Mesothelial cell of epicardium (in vitro differentiated cells): ENCODE measurements at regions not wholly inside any gene's neighbourhood (a gene's known extent, or its start where the extent isn't known, plus 50 kb on each side); places are given as distances from the start of the nearest gene placed in this dataset.

Source experiments
- DNase-seq, 2 experiments: peaks; one replicate each; pipeline ENCODE4 v3.0.0; 2021; ENCODE audit warnings: low spot score in 2 of 2; ENCODE audit not compliant: unreplicated experiment in 2 of 2
- H3K27ac Mint-ChIP-seq: 2 replicates; pipeline ENCODE4 v1.8.0; 2021; ENCODE audit warnings: mixed read lengths
- H3K27me3 Mint-ChIP-seq: 2 replicates; pipeline ENCODE4 v1.8.0; 2021; ENCODE audit warnings: low read depth, mixed read lengths
- H3K36me3 Mint-ChIP-seq: 2 replicates; pipeline ENCODE4 v1.8.0; 2021; ENCODE audit warnings: mixed read lengths
- H3K4me1 Mint-ChIP-seq: 2 replicates; pipeline ENCODE4 v1.8.0; 2021; ENCODE audit warnings: mixed read lengths
- H3K4me3 Mint-ChIP-seq: 2 replicates; pipeline ENCODE4 v1.8.0; 2021; ENCODE audit warnings: mild to moderate bottlenecking, moderate library complexity, mixed read lengths
- H3K9me3 Mint-ChIP-seq: 2 replicates; pipeline ENCODE4 v1.8.0; 2021; ENCODE audit warnings: mixed read lengths
- TF ChIP-seq, protein P1 (sequence below): fragments of 200-600 bp; sonication (generic); IDR thresholded peaks from one replicate; pipeline ENCODE4 v1.5.0; 2021; ENCODE audit warnings: antibody characterized with exemption; ENCODE audit not compliant: unreplicated experiment

DNA sequence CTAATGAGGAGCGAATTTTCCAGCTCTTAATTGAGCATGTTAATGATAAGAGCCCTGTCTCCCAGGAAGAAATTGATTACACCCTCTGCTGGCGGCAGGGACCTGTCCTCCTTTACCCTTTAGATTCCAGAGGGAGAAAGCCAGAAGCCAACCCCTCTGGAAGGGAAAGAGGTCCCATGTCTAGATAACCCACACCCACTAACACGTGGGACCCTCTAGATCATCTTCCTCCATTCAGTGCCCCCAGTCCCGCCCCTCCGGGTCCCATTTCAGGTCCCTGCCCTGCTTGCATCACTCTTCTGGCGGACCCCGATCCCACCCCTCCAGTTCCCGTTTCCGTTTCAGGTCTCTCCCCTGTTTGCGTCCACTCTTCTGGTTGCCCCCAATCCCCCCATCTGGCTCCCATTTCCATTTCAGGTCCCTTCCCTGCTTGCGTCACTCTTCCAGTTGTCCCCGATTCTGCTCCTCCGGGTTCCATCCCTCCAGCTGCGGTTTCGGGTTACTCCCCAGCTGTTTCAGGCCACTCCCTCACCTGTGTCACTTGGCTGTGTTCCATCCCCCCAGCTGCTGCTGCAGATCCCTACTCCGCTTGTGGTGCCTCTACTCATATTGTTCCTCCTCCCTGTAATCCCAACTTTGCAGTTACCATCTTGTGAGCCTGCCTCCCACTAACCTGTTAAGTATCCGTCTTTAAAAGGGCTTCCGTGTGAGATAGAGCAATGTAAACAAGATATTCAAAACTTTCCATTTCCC, 202.4 kb downstream of the SH2D4B start:
- H3K36me3 Mint-ChIP-seq: no peaks in the 10 kb centered on the region
- H3K27ac Mint-ChIP-seq: no peak overlapping the region
- TF ChIP-seq, protein P1, sequence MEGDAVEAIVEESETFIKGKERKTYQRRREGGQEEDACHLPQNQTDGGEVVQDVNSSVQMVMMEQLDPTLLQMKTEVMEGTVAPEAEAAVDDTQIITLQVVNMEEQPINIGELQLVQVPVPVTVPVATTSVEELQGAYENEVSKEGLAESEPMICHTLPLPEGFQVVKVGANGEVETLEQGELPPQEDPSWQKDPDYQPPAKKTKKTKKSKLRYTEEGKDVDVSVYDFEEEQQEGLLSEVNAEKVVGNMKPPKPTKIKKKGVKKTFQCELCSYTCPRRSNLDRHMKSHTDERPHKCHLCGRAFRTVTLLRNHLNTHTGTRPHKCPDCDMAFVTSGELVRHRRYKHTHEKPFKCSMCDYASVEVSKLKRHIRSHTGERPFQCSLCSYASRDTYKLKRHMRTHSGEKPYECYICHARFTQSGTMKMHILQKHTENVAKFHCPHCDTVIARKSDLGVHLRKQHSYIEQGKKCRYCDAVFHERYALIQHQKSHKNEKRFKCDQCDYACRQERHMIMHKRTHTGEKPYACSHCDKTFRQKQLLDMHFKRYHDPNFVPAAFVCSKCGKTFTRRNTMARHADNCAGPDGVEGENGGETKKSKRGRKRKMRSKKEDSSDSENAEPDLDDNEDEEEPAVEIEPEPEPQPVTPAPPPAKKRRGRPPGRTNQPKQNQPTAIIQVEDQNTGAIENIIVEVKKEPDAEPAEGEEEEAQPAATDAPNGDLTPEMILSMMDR: no peak
- H3K4me3 Mint-ChIP-seq: no peak overlapping the region
- H3K27me3 Mint-ChIP-seq: no peaks in the 10 kb centered on the region
- no peak for DNase-seq
- peaks cover 12% of the 10 kb centered on the region for H3K9me3 Mint-ChIP-seq
- H3K4me1 Mint-ChIP-seq: peaks cover 14% of the 10 kb centered on the region

DNA sequence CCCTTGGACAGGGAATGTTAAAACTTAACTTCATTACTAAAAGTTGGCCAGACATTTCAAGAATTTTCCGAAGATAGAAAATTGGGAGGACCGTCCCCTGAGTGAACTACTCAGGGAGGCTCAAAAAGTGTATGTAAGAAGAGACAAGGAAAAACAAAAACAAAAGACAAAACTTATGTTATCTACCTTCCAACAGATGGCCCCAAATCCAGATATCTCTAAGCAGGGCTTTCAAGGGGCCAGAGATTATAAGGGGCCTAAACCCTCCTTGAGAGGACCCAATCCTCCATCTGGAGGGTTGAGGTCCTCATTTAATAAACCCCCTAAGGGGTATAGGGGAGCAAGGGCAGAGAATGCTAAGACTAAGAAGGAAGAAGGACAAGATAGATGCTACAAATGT, 203.6 kb downstream of the SH2D4B start:
- Mint-ChIP-seq H3K9me3 (peaks cover 19% of the 10 kb centered on the region), H3K4me1 (peaks cover 8% of the 10 kb centered on the region), H3K4me3 (no peak overlapping the region), H3K27me3 (no peaks in the 10 kb centered on the region), H3K27ac (no peak overlapping the region), H3K36me3 (no peaks in the 10 kb centered on the region)
- TF ChIP-seq, protein P1: no peak
- DNase-seq: no peak

DNA sequence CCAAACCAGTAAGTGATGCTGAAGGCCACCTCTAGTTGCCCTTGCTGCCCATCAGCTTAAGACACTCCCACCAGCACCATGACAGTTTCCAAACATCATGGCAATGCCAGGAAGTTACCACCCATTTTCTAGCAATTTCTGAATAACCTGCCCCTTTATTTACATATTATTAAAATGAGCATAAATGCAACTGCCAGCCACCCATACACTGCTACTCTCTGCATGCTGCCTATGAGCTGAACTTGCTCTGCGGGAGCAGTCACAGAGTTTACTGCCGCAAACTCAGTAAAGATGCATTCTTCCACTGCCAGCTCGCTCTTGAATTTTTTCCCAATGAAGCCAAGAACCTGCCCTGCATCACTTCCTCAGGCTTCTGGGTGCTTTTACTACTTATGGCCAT, 212.6 kb downstream of the SH2D4B start:
- Mint-ChIP-seq H3K27ac (no peak overlapping the region), H3K4me1 (peaks cover 2% of the 10 kb centered on the region), H3K36me3 (no peaks in the 10 kb centered on the region), H3K27me3 (peaks cover 1% of the 10 kb centered on the region), H3K4me3 (no peak overlapping the region), H3K9me3 (peaks cover 6% of the 10 kb centered on the region)
- DNase-seq: no peak
- TF ChIP-seq, protein P1: no peak

DNA sequence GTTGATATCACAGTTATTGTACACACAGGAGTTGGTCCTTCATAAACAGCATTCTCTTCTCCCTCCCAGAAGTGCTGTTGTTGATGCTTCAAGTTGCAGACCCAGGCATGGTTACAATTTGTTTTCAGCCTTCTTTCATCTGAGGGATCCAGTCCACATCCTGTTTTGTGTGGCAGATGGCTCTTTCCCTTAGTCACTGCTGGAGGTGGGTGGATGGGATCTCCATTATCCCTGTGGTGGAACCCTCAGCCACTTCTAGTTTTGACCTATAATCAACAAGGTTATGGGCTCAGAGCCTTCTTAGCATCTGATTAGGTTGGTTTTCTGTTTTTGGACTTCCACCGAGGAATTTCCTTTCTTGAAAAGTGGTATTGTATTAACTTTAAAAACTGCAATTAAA, 214.2 kb downstream of the SH2D4B start:
- Mint-ChIP-seq H3K27ac (no peak overlapping the region), H3K9me3 (no peaks in the 10 kb centered on the region), H3K36me3 (no peaks in the 10 kb centered on the region), H3K4me1 (peaks cover 2% of the 10 kb centered on the region), H3K27me3 (peaks cover 1% of the 10 kb centered on the region), H3K4me3 (no peak overlapping the region)
- no peak for DNase-seq
- TF ChIP-seq, protein P1: no peak

DNA sequence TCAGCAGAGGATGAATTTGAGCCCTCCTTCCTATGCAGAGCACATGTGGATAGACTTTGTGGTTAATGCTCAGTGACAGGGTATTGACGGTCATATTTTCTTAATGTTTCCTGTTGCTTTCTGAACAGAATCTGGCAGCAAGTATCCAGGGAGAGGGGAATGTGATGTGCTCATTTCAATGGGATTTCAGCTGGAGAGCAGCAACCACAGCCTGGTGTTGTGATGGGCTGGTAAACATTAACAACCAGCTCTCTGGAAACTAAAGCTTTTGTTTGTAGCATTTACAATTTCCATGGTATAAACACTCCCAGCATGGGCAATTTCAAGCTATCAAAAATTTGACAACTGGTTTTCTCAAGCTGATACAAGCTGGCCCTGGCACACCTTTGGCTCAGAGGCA, 215.9 kb downstream of the SH2D4B start:
- Mint-ChIP-seq H3K4me1 (no peaks in the 10 kb centered on the region), H3K27me3 (peaks cover 1% of the 10 kb centered on the region), H3K9me3 (no peaks in the 10 kb centered on the region), H3K4me3 (no peak overlapping the region), H3K36me3 (no peaks in the 10 kb centered on the region), H3K27ac (no peak overlapping the region)
- DNase-seq: no peak
- TF ChIP-seq, protein P1: no peak

DNA sequence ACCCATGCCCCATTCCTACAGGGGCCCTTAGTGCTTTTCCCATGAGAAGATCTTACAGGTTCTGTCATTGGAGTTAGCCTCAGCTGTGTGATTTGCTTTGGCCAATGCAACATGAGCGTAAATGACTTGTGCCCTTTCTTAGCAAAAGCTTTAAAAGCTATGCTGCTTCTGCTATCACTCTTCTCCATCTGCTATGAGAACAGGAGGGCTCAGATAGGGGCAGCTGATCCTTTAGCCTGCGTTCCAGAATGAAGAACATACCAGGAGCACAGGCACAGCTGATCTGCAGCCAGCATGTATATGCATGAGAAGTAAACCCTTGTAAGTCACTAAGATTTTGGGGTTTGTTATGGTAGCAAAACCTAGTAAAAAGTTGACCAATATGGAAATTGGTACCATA, 218.2 kb downstream of the SH2D4B start:
- H3K4me3 Mint-ChIP-seq: no peak overlapping the region
- TF ChIP-seq, protein P1: no peak
- H3K4me1 Mint-ChIP-seq: peaks cover under 1% of the 10 kb centered on the region
- H3K27ac Mint-ChIP-seq: no peak overlapping the region
- DNase-seq: no peak
- H3K36me3 Mint-ChIP-seq: no peaks in the 10 kb centered on the region
- peaks cover 1% of the 10 kb centered on the region for H3K27me3 Mint-ChIP-seq
- no peaks in the 10 kb centered on the region for H3K9me3 Mint-ChIP-seq
